GM12875 (cell line): ENCODE measurements at regions not wholly inside any gene's neighbourhood (a gene's known extent, or its start where the extent isn't known, plus 50 kb on each side); places are given as distances from the start of the nearest gene placed in this dataset.
"Not testable (repeated sequence)": the region's sequence is repeated elsewhere in the genome, so short reads cannot be mapped to it uniquely, and the experiment has no call there.

Source experiments
- H3K4me3 ChIP-seq: one replicate; pipeline ENCODE4 v1.5.1; 2011; ENCODE audit warnings: low read depth, low read length, control low read depth
- TF ChIP-seq, protein P1 (sequence below): IDR thresholded peaks from 2 replicates; pipeline ENCODE4 v1.5.1; 2011; ENCODE audit warnings: low read depth, mild to moderate bottlenecking, control low read depth, inconsistent platforms, low read length, moderate library complexity, borderline replicate concordance; ENCODE audit not compliant: insufficient read depth

DNA sequence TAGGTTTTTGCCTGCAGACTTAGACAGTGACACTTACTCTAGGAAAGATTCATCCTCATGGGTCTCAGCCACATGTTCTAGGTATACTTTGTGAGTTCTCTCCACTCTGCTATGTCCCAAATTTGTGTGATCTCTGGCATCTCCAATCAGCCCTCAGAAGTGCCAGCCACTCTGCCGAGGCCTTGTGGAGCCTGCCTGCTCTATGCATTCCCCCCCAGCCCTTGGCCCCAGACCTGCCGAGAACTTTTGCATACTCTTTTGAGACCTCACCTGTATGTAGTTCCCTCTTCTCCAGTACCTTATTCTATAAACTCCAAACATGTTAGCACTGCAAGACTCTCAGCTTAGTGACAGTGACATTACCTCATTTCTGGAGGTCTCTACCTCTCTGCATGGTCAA is 2170.5 kb upstream of the DEFB115 start:
- no peak overlapping the region for H3K4me3 ChIP-seq
- TF ChIP-seq, protein P1, sequence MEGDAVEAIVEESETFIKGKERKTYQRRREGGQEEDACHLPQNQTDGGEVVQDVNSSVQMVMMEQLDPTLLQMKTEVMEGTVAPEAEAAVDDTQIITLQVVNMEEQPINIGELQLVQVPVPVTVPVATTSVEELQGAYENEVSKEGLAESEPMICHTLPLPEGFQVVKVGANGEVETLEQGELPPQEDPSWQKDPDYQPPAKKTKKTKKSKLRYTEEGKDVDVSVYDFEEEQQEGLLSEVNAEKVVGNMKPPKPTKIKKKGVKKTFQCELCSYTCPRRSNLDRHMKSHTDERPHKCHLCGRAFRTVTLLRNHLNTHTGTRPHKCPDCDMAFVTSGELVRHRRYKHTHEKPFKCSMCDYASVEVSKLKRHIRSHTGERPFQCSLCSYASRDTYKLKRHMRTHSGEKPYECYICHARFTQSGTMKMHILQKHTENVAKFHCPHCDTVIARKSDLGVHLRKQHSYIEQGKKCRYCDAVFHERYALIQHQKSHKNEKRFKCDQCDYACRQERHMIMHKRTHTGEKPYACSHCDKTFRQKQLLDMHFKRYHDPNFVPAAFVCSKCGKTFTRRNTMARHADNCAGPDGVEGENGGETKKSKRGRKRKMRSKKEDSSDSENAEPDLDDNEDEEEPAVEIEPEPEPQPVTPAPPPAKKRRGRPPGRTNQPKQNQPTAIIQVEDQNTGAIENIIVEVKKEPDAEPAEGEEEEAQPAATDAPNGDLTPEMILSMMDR = no peak

DNA sequence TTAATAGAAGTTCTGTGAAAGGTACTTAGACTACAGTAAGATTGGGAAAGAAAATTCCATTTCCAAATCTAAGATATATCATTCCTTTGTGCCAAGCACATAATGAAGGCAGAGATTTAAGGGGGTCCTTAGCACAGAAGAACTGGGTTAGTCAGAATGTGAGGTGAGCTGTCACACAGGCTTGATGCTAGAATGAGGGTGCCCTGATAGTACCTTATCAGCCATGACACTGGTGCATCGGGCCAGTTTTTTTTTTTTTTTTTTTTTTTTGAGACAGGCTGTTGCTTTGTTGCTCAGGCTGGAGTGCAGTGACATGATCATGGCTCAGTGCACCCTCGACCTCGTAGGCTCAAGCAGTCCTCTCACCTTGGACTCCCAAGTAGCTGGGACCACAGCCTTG is 2169.6 kb upstream of the DEFB115 start:
- H3K4me3 ChIP-seq = not testable (repeated sequence)

DNA sequence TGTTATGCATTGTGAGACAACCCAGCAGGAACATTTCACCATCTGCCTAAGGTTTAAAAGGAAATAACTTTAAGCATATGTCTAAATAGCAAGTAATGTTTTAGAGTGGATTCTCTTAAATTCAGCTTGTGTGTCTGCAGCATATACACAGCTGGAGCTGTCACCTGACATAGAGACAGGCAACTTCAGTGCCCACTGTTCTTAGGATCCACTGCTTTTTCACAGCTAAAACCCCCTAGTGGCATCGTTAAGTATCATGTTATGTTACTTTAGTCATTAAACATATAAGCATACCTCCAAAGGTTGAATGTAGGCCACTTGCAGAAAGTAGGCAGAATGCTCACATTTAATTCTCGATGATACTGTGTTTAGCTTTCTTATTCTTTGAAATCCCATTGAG is 2169.0 kb upstream of the DEFB115 start:
- H3K4me3 ChIP-seq = not testable (repeated sequence)

DNA sequence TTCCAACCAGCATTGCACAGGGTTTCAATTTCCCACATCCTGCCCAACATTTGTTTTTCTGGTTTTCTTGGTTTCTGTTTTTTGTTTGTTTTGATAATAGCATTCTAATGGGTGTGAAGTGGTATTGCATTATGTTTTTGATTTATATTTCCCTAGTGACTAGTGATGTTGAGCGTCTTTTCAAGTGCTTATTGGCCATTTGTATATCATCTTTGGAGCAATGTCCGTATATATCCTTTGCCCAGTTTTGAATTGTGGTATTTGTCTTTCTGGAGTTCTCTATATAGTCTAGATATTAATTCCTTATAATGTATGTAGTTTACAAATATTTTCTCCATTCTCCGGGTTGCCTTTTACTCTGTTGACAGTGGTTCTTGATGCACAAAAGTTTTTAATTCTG is 2168.1 kb upstream of the DEFB115 start:
- not testable (repeated sequence) for H3K4me3 ChIP-seq

DNA sequence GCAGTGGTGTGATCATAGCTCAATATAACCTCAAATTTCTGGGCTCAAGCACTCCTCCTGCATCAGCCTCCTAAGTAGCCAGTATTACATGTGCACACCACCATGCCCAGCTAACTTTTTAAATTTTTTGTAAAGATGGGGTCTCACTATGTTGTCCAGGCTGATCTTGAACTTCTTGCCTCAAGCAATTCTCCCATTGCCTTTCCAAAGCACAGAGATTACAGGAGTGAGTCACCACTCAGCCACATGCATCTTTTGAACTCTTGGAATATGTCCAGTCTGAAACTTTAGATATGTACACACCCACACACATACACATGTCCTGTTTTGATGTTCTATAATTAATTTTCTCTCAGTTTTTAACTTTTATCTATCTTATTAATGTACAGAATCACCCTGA is 2163.5 kb upstream of the DEFB115 start:
- not testable (repeated sequence) for H3K4me3 ChIP-seq

DNA sequence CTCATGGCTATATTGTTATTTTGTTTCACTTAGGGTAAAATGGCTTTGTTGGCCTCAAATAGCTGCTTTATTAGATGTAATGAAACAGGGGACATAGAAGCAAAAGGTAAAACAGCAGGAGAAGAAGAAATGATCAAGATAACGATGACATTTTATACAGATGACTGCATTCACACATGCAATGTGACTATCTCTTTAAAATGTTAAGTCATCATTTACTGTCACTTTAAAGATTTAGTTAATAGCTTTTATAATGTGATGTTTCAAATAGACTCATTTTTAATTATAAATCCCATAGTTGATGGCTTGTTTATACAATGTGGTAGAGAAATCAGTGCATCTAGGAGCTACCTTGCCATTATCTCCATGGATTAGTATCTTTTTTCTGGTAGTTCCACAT is 2160.8 kb upstream of the DEFB115 start:
- H3K4me3 ChIP-seq = not testable (repeated sequence)

DNA sequence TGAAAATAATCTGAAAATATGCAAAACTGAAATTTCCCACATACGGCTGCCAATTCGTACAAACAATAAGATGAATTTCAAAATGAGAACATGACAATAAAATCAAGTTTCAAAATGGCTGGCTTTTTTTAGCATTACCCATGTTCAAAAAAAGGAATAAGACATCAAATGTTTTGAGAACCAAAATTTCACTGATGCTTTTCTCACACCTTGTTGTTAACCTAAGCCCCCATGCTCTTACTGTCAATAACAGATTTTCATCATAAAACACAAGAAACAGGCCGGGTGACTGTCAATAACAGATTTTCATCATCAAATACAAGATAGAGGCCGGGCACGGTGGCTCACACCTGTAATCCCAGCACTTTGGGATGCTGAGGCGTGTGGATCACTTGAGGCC is 2149.6 kb upstream of the DEFB115 start:
- not testable (repeated sequence) for H3K4me3 ChIP-seq

DNA sequence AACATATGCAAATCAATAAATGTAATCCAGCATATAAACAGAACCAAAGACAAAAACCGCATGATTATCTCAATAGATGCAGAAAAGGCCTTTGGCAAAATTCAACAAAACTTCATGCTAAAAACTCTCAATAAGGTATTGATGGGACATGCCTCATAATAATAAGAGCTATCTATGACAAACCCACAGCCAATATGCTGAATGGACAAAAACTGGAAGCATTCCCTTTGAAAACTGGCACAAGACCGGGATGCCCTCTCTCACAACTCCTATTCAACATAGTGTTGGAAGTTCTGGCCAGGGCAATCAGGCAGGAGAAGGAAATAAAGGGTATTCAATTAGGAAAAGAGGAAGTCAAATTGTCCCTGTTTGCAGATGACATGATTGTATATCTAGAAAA is 2148.1 kb upstream of the DEFB115 start:
- not testable (repeated sequence) for H3K4me3 ChIP-seq

DNA sequence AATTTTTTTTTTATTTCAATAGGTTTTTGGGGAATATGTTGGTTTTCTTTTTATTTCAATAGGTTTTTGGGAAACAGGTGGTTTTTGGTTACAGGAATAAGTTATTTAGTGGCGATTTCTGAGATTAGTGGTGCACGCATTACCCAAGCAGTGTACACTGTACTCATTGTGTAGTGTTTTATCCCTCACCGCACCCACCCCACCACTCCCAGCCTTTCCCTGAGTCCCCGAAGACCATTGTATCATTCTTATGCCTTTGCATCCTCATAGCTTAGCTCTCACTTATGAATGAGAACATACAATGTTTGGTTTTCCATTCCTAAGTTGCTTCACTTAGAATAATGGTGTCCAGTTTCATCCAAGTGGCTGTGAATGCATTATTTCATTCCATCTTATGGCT is 2142.4 kb upstream of the DEFB115 start:
- H3K4me3 ChIP-seq = not testable (repeated sequence)

DNA sequence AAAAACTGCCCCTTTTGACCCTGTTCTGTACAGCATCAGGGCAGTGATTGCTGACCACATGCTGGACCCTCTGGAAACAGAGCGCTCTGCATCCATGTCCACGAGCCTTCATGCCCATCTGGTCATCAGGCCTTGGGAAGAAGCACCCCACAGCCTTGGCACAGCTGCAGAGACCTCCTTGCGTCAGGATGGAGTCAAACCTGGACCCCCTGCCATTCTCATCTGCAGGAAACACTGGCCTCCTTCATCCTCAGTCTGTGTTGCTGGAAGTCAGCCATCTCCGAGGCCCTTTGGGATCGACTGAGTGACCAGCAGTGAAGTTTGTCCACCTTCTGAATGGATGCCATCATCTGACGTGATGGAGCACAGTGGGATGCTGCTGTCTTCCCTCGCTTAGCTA is 2138.3 kb upstream of the DEFB115 start:
- H3K4me3 ChIP-seq = no peak overlapping the region
- TF ChIP-seq, protein P1 = no peak

DNA sequence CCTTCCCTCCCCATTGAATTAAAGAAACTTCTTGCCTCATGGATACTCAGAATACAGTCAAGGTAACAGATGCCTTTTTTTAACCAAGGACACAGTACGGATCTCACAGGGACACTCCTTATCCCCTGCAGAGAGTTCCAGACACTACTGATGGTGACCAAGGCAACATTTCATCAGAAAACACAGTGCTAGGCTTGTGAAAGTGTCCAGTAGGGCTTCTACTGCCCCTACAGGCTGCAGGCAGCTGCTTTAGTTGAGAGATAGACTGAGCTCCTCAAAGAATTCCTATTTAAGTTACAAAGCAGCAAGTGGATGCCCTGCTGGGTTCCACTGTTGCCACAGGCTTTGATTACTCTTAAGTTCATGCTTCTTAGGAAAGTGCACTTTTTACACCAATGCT is 2137.8 kb upstream of the DEFB115 start:
- not testable (repeated sequence) for H3K4me3 ChIP-seq

DNA sequence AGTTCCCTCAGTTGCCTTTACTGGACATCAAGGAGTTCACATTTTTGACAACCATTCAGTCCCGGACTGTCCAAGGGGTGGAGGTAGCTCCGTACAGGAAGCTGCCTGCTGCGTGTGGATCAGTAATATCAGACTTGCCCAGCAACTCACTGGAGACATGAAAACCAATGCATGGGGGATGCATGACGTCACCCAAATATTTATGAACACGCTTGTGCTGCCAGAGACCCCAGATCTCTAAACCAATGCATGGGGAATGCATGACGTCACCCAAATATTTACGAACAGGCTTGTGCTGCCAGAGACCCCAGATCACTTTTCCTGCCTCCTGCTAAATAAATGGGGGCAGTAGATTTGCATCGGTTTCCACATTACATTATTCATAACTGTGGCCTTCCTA is 2137.4 kb upstream of the DEFB115 start:
- H3K4me3 ChIP-seq = not testable (repeated sequence)

DNA sequence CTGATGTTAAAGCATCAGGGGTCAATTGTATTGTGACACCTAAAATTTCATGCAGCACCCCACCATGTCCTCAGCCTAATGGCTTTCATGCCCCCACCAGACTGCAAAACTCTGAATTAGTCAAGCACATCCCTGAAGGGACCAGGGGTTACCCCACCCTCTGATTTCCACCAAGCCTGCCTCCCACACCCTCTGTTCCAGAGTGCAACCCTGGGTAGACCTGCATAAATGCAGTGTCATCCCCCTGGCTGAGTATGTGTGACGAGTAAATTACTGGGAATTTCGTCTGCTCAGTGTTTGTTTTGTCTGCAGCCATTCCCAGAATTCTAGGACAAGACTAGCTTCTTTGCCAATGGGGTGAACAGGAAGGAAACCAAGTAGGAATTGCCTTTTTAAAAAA is 2136.9 kb upstream of the DEFB115 start:
- not testable (repeated sequence) for H3K4me3 ChIP-seq

DNA sequence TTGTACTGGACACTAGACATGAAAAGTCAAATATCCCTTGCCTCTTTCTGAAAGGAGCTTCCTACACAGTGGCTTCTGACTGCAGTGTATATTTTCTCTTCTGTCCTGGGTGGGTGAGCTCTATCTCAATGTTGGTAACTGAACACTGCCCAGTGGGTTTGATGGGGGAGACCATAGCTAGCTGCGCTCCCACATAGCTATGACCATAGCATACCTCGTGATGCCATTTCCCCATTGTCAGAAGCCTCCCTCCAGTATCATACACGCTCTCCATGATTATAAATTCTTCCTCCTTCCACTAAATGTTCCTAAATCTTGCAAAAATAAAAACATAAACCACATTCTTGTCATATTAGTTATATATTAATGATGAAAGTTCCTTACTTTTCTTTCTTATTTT is 2134.7 kb upstream of the DEFB115 start:
- not testable (repeated sequence) for H3K4me3 ChIP-seq

DNA sequence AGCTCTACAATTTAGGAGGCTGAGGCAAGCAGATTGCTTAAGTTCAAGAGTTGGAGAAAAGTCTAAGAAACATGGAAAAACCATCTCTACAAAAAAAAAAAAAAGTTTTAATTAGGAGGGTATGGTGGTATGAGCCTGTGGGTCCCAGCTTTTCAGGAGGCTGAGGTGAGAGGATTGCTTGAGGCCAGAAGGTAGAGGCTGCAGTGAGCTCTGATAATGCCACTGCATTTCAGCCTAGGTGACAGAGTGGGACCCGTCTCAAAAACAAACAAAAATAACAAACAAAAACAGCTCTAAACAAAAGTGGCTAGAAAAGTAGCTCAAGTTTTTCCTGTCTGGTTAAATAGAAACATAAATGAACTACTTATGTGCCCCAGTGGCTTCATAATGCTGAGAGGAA is 2133.6 kb upstream of the DEFB115 start:
- TF ChIP-seq, protein P1 = no peak
- no peak overlapping the region for H3K4me3 ChIP-seq
